IMR-90 (cell line): ENCODE measurements at regions not wholly inside any gene's neighbourhood (a gene's known extent, or its start where the extent isn't known, plus 50 kb on each side); places are given as distances from the start of the nearest gene placed in this dataset.

Experiments
- ATAC-seq: fragments of 200-7000 bp; cut with Tn5 transposase; 2 replicates; pipeline ENCODE4 v1.9.1; 2020; ENCODE audit warnings: low read depth, mild to moderate bottlenecking, moderate library complexity
- BruUV-seq: library from RNA; stranded (reverse); fragments of 400-500 nt; replicated peaks from 2 replicates; lab custom pipeline; 2021; lab: Mats Ljungman, UMichigan
- CTCF ChIA-PET: fragments of 300-600 bp; formaldehyde crosslinking; extraction: SDS; loops from one replicate; lab custom pipeline; 2021; ENCODE audit warnings: antibody characterized with exemption; lab: Yijun Ruan, JAX
- POLR2A ChIA-PET: fragments of 300-600 bp; sonication (Branson Sonifier 250); formaldehyde crosslinking; loops from one replicate; lab custom pipeline; 2022; ENCODE audit warnings: antibody characterized with exemption; ENCODE audit not compliant: unreplicated experiment; lab: Charles Lee
- DNase-seq: peaks from one replicate; pipeline ENCODE4 v3.0.0; 2013
- H2AFZ ChIP-seq: replicated peaks from 2 replicates; pipeline ENCODE3; 2013; ENCODE audit warnings: low read length, mild to moderate bottlenecking; ENCODE audit not compliant: poor library complexity
- H2AK5ac ChIP-seq: 2 replicates; pipeline ENCODE4 v1.6.1; 2013; ENCODE audit warnings: low read depth, low read length, inconsistent platforms
- H2AK9ac ChIP-seq: replicated peaks from 2 replicates; pipeline ENCODE3; 2013; ENCODE audit warnings: mild to moderate bottlenecking, low read depth, low read length, moderate library complexity; ENCODE audit not compliant: poor library complexity
- H2BK120ac ChIP-seq: 2 replicates; pipeline ENCODE4 v1.6.1; 2013; ENCODE audit warnings: low read depth, low read length, inconsistent platforms
- H2BK15ac ChIP-seq: 3 replicates; pipeline ENCODE4 v1.6.1; 2013; ENCODE audit warnings: low read depth, low read length, inconsistent platforms
- H2BK20ac ChIP-seq: 2 replicates; pipeline ENCODE4 v1.6.1; 2013; ENCODE audit warnings: low read depth, mild to moderate bottlenecking, inconsistent platforms, low read length, moderate library complexity
- H2BK5ac ChIP-seq: 2 replicates; pipeline ENCODE4 v1.6.1; 2013; ENCODE audit warnings: mild to moderate bottlenecking, low read depth, low read length, inconsistent platforms; ENCODE audit not compliant: poor library complexity, severe bottlenecking
- H3K14ac ChIP-seq: replicated peaks from 2 replicates; pipeline ENCODE4 v1.6.1; 2013; ENCODE audit warnings: low read depth, low read length, inconsistent platforms
- H3K18ac ChIP-seq: 2 replicates; pipeline ENCODE4 v1.6.1; 2013; ENCODE audit warnings: low read depth, low read length, control low read depth
- H3K23ac ChIP-seq: 2 replicates; pipeline ENCODE4 v1.6.1; 2013; ENCODE audit warnings: low read depth, low read length, inconsistent platforms
- H3K27ac ChIP-seq: 2 replicates; pipeline ENCODE4 v1.5.1; 2013; ENCODE audit warnings: mild to moderate bottlenecking, control low read depth, low read length; ENCODE audit not compliant: insufficient read depth
- H3K27me3 ChIP-seq: 2 replicates; pipeline ENCODE4 v1.6.1; 2013; ENCODE audit warnings: low read length; ENCODE audit not compliant: control insufficient read depth, insufficient read depth
- H3K36me3 ChIP-seq: 2 replicates; pipeline ENCODE4 v1.6.1; 2013; ENCODE audit warnings: low read length, mixed read lengths; ENCODE audit not compliant: control insufficient read depth, insufficient read depth
- H3K4ac ChIP-seq: 2 replicates; pipeline ENCODE4 v1.6.1; 2013; ENCODE audit warnings: low read depth, low read length, inconsistent platforms
- H3K4me1 ChIP-seq: 2 replicates; pipeline ENCODE4 v1.6.1; 2013; ENCODE audit warnings: low read length, mixed read lengths; ENCODE audit not compliant: control insufficient read depth, insufficient read depth
- H3K4me2 ChIP-seq: 2 replicates; pipeline ENCODE4 v1.6.1; 2013; ENCODE audit warnings: low read depth, mild to moderate bottlenecking, control low read depth, low read length, moderate library complexity
- H3K4me3 ChIP-seq: 2 replicates; pipeline ENCODE4 v1.5.1; 2013; ENCODE audit warnings: low read depth, mild to moderate bottlenecking, control low read depth, low read length, moderate library complexity; ENCODE audit not compliant: insufficient read depth
- H3K56ac ChIP-seq: 2 replicates; pipeline ENCODE4 v1.6.1; 2013; ENCODE audit warnings: low read length, inconsistent platforms; ENCODE audit not compliant: insufficient read depth; ENCODE audit errors: extremely low read depth
- H3K79me1 ChIP-seq, 2 experiments: 2 replicates each; pipeline ENCODE4 v1.6.1; 2013; ENCODE audit warnings: low read length in 2 of 2, inconsistent platforms in 1 of 2, low read depth in 1 of 2
- H3K9ac ChIP-seq: 2 replicates; pipeline ENCODE4 v1.6.1; 2013; ENCODE audit warnings: low read depth, low read length, control low read depth
- H3K9me1 ChIP-seq: 2 replicates; pipeline ENCODE4 v1.6.1; 2013; ENCODE audit warnings: low read length, inconsistent platforms; ENCODE audit not compliant: insufficient read depth
- H3K9me3 ChIP-seq: 2 replicates; pipeline ENCODE4 v1.6.1; 2013; ENCODE audit warnings: low read length; ENCODE audit not compliant: control insufficient read depth, insufficient read depth
- H4K20me1 ChIP-seq: 2 replicates; pipeline ENCODE4 v1.6.1; 2013; ENCODE audit warnings: low read length, inconsistent platforms; ENCODE audit not compliant: insufficient read depth
- H4K5ac ChIP-seq: 2 replicates; pipeline ENCODE4 v1.6.1; 2013; ENCODE audit warnings: mild to moderate bottlenecking, low read depth, low read length, control low read depth
- H4K8ac ChIP-seq, 2 experiments: 2 replicates each; pipeline ENCODE4 v1.6.1; 2013; ENCODE audit warnings: low read depth in 2 of 2, low read length in 2 of 2, control low read depth in 1 of 2, inconsistent platforms in 1 of 2
- H4K91ac ChIP-seq: 2 replicates; pipeline ENCODE4 v1.6.1; 2013; ENCODE audit warnings: low read depth, low read length, inconsistent platforms; ENCODE audit not compliant: insufficient read depth
- BHLHE40 ChIP-seq: fragments of 150-350 bp; IDR thresholded peaks from 2 replicates; pipeline ENCODE4 v1.6.1; 2016; ENCODE audit warnings: mild to moderate bottlenecking, low read depth, low read length
- CEBPB ChIP-seq: IDR thresholded peaks from 2 replicates; pipeline ENCODE4 v1.6.1; 2012; ENCODE audit warnings: low read depth, low read length, improper control_type of control experiment
- CHD1 ChIP-seq: IDR thresholded peaks from 2 replicates; pipeline ENCODE4 v1.6.1; 2012; ENCODE audit warnings: low read depth, low read length, improper control_type of control experiment
- FOS ChIP-seq: fragments of 150-350 bp; IDR thresholded peaks from 2 replicates; pipeline ENCODE4 v1.6.1; 2016; ENCODE audit warnings: low read depth, low read length
- MAFK ChIP-seq: IDR thresholded peaks from 2 replicates; pipeline ENCODE4 v1.6.1; 2012; ENCODE audit warnings: low read depth, low read length, improper control_type of control experiment
- MAZ ChIP-seq: IDR thresholded peaks from 2 replicates; pipeline ENCODE4 v1.6.1; 2012; ENCODE audit warnings: low read depth, mild to moderate bottlenecking, low read length, improper control_type of control experiment, moderate library complexity, borderline replicate concordance
- MXI1 ChIP-seq: IDR thresholded peaks from 2 replicates; pipeline ENCODE4 v1.6.1; 2012; ENCODE audit warnings: low read depth, mild to moderate bottlenecking, low read length, moderate library complexity, borderline replicate concordance
- RCOR1 ChIP-seq: IDR thresholded peaks from 2 replicates; pipeline ENCODE4 v1.6.1; 2012; ENCODE audit warnings: mild to moderate bottlenecking, low read length, improper control_type of control experiment; ENCODE audit not compliant: insufficient replicate concordance
- RFX5 ChIP-seq: IDR thresholded peaks from 2 replicates; pipeline ENCODE4 v1.8.0; 2012; ENCODE audit warnings: low read depth, mild to moderate bottlenecking, low read length, moderate library complexity
- SMC3 ChIP-seq: fragments of 150-350 bp; IDR thresholded peaks from 2 replicates; pipeline ENCODE4 v1.6.1; 2016; ENCODE audit warnings: low read depth, mild to moderate bottlenecking, antibody characterized with exemption, low read length, moderate library complexity
- WGBS, 2 experiments: methylation state at CpG; one replicate each; pipeline versions ENCODE4 v1.1.5 to v1.1.7; 2013; ENCODE audit warnings: missing lambda C conversion rate in 2 of 2; ENCODE audit not compliant: insufficient read length in 1 of 2; ENCODE audit errors: extremely low coverage in 2 of 2; 5-methylcytosine and 5-hydroxymethylcytosine counted together
- dilution Hi-C: fragments of 300-500 bp; cut with HindIII; formaldehyde crosslinking; loops from one replicate; pipeline ENCODE4 v1.14.3; 2018; ENCODE audit warnings: low sequenced_read_pairs; ENCODE audit not compliant: unreplicated experiment
- in situ Hi-C: fragments of 300-500 bp; cut with MboI; formaldehyde crosslinking; loops from 3 replicates; pipeline ENCODE4 v1.14.3; 2019; ENCODE audit warnings: low sequenced_read_pairs, inconsistent platforms, mixed read lengths
- intact Hi-C: fragments of 100-400 bp; cut with micrococcal nuclease; formaldehyde crosslinking; loops from 2 replicates; pipeline ENCODE4 v1.10.0; 2022
- TF ChIP-seq, protein P1 (sequence below): fragments of 150-350 bp; IDR thresholded peaks from 2 replicates; pipeline ENCODE4 v1.6.1; 2016; ENCODE audit warnings: low read depth, mild to moderate bottlenecking, low read length, moderate library complexity, borderline replicate concordance
- TF ChIP-seq, protein P2 (sequence below): fragments of 150-350 bp; IDR thresholded peaks from 2 replicates; pipeline ENCODE4 v1.6.1; 2017; ENCODE audit warnings: mild to moderate bottlenecking, antibody characterized with exemption, low read length, low read depth
- TF ChIP-seq, protein P3 (sequence below): conservative IDR thresholded peaks from 2 replicates; pipeline ENCODE4 v1.5.1; 2012; ENCODE audit warnings: mild to moderate bottlenecking, low read depth, low read length, improper control_type of control experiment

- H2BK20ac ChIP-seq: peak overlapping the region; percentile 75
- peak overlapping the region; percentile 48; the same call in 1 of the 2 replicates for H3K23ac ChIP-seq
- H3K4me3 ChIP-seq: no peak overlapping the region
- H3K27ac ChIP-seq: peak overlapping the region; percentile 17
- WGBS, 2 experiments: 0% methylated on average over 2 of the region's 5 CpGs; no CpG with 5 or more reads in 1 of the 2 experiments
- peak overlapping the region; percentile 37 for H2AK5ac ChIP-seq
- no peak overlapping the region for H2AK9ac ChIP-seq
- no peaks in the 10 kb centered on the region for H3K9me3 ChIP-seq
- H3K9me1 ChIP-seq: peaks cover 16% of the 10 kb centered on the region
- H4K8ac ChIP-seq: peak overlapping the region; percentile 26 to 57
- intact Hi-C loops (loop anchor here (5.0 kb wide), 1 partner anchor 73 kb away; the partner anchor contains the start of gene INTS6), dilution Hi-C loops (no loop called here), in situ Hi-C loops (no loop called here)
- H4K91ac ChIP-seq: peak overlapping the region; percentile 44
- peak overlapping the region; percentile 64 for H3K4ac ChIP-seq
- H3K27me3 ChIP-seq: no peaks in the 10 kb centered on the region
- peak overlapping the region; percentile 4; the same call in 1 of the 2 replicates for H3K9ac ChIP-seq
- ATAC-seq (peak; percentile 79), DNase-seq (peak; percentile 90)
- peak overlapping the region; percentile 91 for H2BK5ac ChIP-seq
- H4K20me1 ChIP-seq: no peaks in the 10 kb centered on the region
- peak overlapping the region; percentile 14; the same call in 1 of the 2 replicates for H4K5ac ChIP-seq
- no peaks in the 10 kb centered on the region for H3K79me1 ChIP-seq
- H3K4me2 ChIP-seq: peak overlapping the region; percentile 52; the same call in 1 of the 2 replicates
- H3K36me3 ChIP-seq: no peaks in the 10 kb centered on the region
- no TSS peak for BruUV-seq
- H3K14ac ChIP-seq: peak overlapping the region; percentile 55; the same call in 1 of the 2 replicates
- H2BK15ac ChIP-seq: peak overlapping the region; percentile 93; the same call in 2 of the 3 replicates
- peak overlapping the region; percentile 68 for H2AFZ ChIP-seq
- POLR2A ChIA-PET: no interaction called here
- peak overlapping the region; percentile 52 for H3K18ac ChIP-seq
- peak overlapping the region; percentile 73; the same call in 1 of the 2 replicates for H3K56ac ChIP-seq
- H2BK120ac ChIP-seq: peak overlapping the region; percentile 88
- peaks cover 17% of the 10 kb centered on the region for H3K4me1 ChIP-seq
- CTCF ChIA-PET: interaction anchor here (0.9 to 1.3 kb wide), 2 partner anchors 8 to 10 kb away, joined by 3 read pairs; no protein-coding TSS in a partner anchor
- TF ChIP-seq RCOR1 (no peak), BHLHE40 (no peak; the same call in 1 of the 2 replicates), MAFK (no peak), MXI1 (no peak), MAZ (no peak), SMC3 (no peak), CEBPB (peak; percentile 84), FOS (peak; percentile 79), CHD1 (0 out of 2 replicates have a peak, but pooled peaks have one; percentile 64), RFX5 (no peak)
- TF ChIP-seq, protein P1, sequence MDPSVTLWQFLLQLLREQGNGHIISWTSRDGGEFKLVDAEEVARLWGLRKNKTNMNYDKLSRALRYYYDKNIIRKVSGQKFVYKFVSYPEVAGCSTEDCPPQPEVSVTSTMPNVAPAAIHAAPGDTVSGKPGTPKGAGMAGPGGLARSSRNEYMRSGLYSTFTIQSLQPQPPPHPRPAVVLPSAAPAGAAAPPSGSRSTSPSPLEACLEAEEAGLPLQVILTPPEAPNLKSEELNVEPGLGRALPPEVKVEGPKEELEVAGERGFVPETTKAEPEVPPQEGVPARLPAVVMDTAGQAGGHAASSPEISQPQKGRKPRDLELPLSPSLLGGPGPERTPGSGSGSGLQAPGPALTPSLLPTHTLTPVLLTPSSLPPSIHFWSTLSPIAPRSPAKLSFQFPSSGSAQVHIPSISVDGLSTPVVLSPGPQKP: no peak
- TF ChIP-seq, protein P2, sequence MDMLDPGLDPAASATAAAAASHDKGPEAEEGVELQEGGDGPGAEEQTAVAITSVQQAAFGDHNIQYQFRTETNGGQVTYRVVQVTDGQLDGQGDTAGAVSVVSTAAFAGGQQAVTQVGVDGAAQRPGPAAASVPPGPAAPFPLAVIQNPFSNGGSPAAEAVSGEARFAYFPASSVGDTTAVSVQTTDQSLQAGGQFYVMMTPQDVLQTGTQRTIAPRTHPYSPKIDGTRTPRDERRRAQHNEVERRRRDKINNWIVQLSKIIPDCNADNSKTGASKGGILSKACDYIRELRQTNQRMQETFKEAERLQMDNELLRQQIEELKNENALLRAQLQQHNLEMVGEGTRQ: no peak
- TF ChIP-seq, protein P3, sequence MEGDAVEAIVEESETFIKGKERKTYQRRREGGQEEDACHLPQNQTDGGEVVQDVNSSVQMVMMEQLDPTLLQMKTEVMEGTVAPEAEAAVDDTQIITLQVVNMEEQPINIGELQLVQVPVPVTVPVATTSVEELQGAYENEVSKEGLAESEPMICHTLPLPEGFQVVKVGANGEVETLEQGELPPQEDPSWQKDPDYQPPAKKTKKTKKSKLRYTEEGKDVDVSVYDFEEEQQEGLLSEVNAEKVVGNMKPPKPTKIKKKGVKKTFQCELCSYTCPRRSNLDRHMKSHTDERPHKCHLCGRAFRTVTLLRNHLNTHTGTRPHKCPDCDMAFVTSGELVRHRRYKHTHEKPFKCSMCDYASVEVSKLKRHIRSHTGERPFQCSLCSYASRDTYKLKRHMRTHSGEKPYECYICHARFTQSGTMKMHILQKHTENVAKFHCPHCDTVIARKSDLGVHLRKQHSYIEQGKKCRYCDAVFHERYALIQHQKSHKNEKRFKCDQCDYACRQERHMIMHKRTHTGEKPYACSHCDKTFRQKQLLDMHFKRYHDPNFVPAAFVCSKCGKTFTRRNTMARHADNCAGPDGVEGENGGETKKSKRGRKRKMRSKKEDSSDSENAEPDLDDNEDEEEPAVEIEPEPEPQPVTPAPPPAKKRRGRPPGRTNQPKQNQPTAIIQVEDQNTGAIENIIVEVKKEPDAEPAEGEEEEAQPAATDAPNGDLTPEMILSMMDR: no peak
These were observed 59.3 kb upstream of the WDFY2 start for GRCh38 chr13:51524829-51525566.
